HG02642 (cell line): ENCODE measurements at regions not wholly inside any gene's neighbourhood (a gene's known extent, or its start where the extent isn't known, plus 50 kb on each side); places are given as distances from the start of the nearest gene placed in this dataset.
A peak's percentile ranks its signal among the peaks of the same experiment; 100 is the strongest.

ENCODE experiments used
- ATAC-seq: cut with Tn5 transposase; IDR thresholded peaks from one replicate; pipeline ENCODE4 v1.9.1; 2021; ENCODE audit warnings: mild to moderate bottlenecking; ENCODE audit not compliant: unreplicated experiment, poor library complexity

DNA sequence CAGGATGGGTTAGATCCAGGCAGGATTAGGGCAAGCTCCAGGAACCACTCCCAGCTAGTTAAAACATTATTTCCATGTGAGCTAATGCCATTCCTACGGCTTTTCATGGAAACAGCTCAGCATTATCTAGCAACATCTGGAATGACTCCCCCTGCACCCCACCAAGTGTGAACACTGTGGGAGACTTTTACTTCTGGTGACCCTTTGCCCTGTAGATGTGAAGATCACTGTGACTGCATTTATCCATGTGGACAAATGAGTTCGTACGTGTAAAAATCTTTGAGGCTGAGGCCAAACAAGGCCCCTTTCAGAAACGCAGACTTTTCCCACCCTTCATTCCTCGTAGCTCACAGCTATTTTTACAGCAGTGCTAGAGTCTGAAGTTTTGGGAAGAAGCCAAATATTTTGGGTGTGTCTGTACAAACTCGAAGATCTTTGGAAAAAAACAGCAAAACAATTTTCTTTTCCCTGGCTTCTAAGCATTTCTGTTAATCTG is 221.8 kb upstream of the SOX4 start:
- ATAC-seq: no peak

DNA sequence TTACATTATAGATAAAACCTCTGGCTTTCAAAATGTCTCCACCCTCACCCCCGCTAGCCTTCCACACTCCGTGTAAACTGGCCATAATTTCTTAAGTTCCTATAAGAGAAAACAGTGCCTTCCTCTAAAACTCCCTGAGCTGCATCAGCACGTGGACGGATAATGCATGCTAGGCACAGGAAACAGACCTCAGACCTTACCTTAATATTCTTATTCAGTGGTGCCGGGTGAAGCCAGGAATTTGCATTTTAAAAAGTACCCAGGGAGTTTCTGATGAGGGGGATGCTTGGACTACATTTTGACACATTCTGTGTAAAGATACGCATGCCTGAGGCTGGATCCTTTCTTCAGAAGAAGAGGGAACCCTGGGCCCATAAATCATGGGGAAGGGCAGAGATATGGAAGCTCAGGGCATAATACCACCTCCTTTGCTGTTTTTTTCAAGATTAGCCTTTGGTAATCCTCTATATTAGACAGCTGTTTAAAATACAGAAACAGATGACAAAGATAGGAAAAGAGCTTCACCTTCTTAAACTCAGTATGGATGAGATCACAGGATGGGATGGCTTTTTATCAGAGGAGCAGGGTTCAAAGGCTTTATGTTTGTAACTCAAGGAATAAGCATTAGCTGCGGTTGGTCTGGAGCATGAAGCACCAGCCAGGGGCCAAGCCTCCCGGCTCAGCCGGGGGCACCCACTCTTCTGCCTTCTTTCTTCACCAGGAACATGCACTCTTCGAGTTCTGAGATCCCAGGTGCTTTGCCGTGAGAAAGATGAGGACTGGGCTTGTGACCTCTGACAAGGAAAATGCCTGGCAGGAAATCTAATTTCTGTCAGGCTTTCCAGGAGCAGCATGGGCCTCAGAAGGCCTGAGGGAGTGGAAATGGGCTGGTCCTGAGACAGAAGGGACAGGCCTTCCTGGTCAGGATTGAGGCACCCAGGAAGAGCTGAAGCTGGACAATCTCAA is 218.1 kb upstream of the SOX4 start:
- ATAC-seq: peak; percentile 84

DNA sequence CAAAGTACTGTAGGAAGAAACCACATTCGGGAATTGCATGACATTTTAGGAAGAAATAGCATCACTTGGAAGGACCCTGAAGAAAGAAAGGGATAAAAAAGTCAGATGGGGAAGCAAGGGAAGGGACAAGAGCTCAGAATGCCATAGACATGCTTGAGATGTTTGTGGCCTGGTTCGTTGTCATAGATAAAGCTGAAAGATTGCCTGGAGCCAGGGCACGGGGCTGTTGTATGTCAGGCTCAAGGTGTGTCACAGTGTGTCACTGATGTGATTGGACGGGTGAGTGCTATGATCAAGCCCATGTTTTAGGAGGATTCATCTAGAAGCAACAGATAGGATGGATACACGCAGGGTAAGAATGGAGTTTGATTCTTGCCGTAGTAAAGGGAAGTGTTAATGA is 216.2 kb upstream of the SOX4 start:
- no peak for ATAC-seq

DNA sequence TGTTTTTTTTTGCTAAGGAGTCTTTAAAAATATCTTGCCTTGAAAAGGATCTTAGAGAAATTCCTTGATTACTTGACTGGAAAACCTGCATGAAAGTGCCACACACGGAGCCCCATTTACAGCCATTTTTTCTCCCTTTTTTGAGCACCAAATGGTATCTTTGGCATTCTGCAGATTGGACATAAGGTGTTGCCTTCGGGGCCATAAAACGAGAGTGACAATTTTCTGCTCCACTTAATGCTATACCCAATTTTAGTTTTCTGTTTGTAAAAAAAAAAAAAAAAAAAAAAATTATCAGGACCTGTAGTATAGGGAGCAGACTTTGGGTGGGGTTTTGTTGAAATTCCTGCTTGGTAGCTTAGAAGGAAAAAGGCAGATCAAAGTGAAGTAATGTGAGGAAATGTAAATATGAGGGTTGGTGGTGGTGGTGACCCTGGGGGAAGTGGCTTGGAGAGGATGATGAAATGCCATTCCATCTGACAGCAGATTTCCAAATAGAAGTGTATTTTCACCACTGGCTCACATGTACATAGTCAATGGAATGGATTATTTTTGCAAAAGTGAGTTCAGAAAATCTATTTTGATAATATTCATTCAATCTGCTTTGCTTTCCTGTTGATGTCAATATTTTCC is 212.1 kb upstream of the SOX4 start:
- no peak for ATAC-seq

DNA sequence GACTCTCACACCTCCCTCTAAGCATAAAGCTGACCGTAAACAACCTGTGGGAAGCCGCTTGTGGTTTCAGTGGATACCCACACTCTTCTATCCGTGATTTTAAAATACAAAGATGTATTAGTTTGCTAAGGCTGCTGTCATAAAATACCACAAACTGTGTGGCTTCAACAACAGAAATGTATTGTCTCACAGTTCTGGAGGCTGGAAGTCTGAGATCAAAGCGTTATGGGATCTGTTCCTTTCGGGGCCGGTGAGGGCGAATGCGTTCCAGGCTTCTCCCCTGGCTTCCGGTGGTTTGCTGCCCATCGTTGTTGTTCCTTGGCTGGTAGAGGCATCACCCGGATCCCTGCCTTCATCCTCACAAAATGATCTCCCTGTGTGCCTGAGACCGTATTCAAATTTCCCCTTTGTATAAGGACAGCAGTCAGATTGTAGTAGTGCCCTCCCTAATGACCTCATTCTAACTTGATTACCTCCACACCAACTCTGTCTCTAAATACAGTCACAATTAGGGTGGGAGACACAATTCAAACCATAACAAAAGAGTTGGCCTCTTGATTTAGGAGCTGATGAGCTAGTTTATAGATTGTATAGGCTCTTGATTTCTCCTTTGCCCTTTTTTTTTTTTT is 210.6 kb upstream of the SOX4 start:
- ATAC-seq: no peak

DNA sequence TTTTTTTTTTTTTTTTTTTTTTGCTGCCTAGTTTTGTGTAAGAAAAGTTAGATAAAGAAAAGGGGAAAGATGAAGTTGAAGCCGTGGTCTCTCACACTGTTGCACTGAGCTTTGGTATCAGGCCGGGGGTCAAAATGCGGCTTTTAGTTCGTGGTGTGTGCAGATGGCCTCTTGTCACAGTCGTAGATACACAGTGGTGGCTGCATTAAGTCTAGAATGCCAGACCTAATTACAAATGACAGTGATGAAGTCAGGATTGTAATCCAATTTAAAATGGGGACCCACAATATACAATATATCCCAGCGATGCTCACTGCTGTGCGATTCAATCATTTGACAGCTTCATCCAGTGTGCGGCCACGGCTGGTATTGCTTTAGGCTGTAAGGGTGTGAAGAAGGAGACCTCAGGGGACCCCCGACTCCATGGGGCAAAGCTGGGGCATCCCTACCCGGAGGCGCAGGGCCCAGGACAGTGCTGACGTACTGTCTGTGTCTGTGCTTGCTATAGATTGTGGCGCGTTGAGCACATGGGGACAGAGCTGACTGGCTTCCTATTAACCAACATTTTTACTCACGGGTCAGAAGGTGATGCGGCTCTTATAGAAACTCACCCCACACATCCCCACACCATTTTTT is 210.0 kb upstream of the SOX4 start:
- no peak for ATAC-seq

DNA sequence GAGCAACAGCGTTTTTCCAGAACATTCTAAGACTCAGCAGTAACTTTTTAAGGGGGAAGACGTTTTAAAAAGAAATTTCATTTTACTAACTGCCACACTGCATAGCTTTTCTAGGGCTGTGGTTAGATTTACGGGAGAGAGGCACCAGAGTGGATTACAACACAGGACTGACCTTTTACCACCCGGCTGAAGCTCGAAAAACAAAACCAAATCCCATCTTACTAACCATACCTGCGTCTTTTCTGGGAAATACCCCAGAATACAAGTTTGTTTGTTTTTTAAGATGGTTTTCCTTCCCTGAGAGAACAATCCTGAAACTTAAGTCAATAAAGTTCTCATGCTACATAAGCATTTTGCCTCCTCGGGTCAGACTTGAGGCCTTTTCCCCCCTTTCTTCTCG is 209.3 kb upstream of the SOX4 start:
- ATAC-seq: no peak

DNA sequence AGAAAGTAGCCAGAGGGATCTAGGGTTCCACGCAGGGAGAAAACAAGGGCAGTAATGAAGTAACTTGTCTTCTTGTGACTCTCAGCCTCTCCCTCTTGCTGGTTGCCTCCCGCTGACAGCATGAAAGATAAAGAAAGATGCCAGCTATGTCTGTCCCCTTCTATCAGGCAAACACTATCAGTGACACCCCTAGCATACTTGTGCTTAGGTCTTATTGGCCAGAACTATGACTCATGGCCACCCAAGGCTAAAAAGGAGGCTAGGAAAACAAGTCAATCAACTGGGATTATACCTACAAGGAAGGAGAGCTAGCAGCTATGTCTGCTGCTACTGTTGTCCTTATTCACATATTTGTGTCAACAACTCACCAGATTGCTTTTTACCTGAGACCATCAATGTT is 206.8 kb upstream of the SOX4 start:
- ATAC-seq: no peak

DNA sequence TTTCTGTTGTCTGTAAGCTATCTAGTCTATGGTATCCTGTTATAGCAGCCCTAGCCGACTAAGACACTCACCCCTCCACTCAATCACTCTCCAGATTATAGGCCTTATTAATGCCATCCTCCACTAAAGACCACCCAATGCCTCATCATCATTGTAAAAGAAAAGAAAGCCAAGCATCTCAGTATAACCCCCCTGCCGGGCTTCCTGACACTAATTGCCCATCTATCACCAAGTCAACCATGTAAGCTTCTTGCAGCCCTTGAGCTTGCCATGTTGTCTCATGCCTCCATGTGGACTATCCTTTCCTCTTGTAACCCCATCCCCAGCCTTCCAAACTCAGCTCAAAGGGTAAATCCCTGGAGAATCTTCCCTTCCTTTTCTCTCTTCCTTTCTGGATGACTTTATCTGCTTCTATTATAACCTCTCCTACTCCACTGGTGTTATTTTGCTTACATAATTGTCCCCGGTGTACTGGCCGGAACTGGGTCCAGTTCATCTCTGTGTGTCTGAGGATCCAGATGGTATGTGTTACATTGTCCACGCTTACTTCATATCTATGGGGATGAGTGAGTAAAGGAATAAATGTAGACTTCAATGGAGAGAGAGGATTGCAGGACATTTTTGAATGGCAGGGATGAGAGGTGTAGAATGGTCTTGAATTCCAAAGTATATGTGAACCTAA is 202.9 kb upstream of the SOX4 start:
- no peak for ATAC-seq

DNA sequence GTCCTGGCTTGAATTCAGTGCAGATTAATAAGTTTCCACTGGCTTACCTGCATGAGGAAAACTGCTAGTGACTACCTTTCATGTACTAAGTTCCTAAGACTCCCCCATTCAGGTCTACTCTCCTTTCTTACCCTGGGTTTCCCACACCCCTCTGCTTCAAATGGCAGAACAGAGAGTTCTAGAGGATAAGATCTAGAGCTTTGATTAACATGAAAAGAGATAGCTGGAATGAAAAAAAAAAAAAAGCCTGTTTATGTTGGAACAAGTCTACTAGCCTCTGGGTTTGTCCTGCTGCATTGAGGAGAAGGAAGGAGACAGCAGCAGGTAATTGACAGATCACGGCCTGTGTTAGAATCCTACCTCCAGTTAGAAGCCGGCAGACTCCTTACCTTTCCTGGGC is 201.4 kb upstream of the SOX4 start:
- ATAC-seq: no peak

DNA sequence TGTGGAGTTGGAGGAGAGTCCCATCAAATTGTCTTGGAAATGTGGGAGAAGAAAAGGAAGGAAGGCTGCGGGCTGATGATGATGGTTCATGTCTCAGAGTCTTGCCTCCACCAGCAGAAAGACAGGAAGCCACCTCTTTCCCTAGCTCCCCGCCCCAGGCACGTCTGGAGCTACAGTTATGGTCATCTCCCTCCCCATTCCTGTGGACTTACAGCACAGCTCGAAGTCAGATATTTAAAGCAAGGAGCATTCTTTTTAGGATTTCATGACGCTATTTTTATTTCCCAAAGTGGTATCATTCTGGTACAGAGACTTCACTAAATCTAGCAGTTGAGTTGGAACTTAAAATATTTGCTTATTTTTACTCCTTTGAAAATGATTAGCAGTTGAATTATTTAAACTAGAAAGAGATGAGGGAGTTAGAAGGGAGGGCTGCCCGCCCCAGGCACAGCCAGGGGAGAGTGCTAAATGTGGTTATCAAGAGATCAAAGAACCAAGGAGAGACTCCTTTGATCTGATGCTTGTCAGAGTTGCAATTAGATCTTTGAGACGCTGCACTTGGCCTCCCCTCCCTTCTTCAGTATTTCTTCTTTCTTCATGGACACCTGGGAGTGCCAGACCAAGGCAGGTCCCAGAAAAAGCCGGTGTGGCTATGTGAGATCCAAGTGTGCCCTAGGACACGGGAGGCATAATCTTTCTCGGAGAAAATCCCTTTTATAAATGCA is 199.9 kb upstream of the SOX4 start:
- ATAC-seq: no peak

DNA sequence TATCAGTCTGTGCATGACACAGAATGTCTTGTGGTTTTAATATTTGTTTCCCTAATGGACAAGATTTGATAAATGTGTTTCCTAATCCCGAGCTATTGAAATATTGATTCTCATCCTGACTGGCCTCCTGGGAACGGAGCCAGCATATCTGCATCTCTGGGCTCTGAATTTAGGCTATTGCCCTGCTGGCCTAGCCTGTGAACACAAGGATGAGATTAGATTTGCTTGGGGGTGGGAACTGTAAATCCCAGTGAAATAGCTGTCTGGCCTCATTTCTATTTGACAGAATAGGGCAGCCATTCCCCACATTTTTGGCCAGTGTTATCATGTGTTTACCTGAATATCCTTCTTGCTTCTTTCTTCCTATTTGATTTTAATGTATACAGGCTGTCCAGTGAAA is 198.4 kb upstream of the SOX4 start:
- no peak for ATAC-seq

DNA sequence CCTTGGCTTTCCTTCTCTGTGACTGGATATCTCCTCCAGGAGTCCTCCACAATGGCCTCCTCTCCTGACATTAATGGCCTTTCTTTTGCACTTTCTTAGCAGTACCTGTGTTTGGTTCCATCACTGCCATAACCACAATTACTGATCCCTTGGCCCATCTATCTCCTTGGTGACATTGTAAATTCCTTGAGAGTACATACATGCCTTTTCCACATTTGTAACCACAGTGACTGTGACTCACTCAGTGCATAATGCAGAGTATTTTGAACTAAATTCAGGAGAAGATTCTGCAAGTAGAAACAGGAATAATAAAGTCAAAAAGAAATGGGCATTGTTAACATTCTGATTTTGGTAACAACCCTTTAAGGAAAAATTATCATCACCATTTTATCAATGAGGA is 197.2 kb upstream of the SOX4 start:
- no peak for ATAC-seq

DNA sequence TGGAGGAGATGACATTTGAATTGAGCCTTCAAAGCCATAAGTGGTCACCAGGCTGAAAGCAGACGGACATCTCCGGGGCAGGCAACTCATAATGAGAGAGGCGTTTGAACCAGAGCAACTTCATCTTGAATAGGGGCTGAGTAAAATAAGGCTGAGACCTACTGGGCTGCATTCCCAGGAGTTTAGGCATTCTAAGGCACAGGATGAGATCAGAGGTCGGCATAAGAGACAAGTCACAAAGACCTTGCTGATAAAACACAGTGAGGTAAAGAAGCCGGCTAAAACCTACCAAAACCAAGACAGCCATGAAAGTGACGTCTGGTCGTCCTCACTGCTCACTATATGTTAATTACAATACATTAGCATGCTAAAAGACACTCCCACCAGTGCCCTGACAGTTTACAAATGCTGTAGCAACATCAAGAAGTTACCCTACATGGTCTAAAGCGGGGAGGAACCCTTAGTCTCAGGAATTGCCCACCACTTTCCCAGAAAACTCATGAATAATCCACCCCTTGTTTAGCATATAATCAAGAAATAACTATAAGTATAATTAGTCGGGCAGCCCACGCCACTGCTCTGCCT is 194.7 kb upstream of the SOX4 start:
- no peak for ATAC-seq

DNA sequence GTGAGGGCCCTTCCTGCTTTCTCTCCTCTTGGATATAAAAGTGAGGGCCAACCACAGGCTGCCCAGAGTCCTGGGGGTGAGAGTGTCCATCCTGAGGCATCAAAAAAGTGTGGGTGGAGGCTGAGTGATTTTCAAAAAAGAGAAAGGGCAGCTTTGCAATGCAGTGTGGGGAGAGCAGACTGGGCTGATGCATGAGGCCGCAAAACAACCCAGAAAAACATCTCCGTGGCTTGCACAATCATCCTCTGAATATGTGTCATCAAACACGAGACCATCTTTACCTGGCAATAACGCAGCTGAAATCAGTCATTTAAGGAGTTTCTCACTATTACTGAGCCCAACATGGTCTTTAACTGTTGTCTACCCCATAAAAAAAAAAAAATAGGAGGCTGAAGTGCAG is 191.2 kb upstream of the SOX4 start:
- ATAC-seq: peak; percentile 80

DNA sequence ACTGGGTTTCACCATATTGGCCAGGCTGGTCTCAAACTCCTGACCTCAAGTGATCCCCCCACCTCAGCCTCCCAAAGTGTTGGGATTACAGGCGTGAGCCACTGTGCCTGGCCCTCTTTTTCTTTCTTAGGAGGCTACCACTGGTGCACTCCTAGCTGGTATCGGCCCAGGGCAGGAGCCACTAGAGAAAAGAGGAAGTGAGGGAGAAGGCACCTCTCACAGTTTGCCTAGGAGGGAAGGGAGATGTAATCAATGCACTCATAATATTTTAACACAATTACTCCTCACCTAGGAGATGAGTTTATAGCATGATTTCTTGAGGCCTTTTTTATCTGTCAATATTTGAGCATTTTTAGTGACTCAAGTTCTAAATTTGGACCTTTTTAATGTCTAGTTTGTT is 189.0 kb upstream of the SOX4 start:
- peak; percentile 57 for ATAC-seq

DNA sequence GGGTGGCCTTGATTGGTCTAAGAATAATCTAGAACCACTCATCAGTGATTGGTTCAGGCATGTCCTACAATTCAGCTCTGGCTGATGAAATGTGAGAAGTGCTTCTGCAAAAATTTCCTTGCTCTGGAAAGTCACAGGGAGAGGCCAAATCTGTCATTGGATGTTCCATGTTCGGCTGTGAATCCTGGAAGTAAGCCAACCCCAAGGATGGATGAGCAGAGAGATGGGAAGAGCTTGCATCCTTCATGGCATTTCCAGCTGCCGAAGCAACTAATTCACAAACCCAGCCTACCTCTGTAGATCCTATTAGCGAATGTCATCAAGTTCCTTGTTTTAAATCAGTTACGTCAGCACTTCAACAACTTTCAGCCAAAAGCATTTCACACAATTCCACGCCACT is 187.2 kb upstream of the SOX4 start:
- ATAC-seq: no peak

DNA sequence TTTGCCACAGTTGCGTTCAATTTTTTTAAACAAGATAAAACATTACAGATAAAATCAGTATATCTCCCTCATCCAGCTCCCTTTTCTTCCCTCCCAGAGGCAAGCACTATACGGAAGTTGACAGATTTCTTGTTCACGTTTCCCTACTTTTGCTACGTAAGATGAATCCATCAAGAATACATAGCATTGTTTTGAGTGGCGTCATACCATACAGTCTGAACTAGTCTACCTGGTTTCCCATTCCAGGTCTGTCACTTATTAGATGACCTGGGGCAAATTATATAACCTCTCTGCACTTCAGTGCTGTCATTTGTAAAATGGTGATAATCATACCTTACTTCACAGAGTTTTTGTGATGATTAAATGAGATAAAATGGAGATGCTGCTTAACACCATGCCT is 184.3 kb upstream of the SOX4 start:
- ATAC-seq: no peak

DNA sequence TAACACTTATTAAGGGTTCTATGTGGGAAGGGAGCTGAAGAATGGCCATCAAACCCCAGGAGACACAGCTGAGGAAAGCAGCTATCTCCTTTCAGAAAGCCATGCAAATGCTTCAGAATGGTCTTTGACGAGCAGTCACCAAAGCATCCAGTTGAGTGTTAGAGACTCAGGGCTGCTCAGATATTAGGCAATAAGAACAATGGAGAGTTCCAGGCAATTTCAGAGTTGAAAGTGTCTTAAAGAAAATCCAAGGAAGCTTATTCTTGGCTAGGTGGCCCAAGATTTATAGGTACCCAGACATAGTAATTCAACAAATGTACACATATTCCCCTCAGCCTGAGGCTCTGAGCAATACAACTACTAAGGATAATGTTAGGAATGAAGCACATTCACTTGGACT is 180.1 kb upstream of the SOX4 start:
- ATAC-seq: no peak
